Activated CD4-positive, alpha-beta T cell treated with anti-CD3 and anti-CD28 coated beads for 24 hours (primary cell): ENCODE measurements at regions not wholly inside any gene's neighbourhood (a gene's known extent, or its start where the extent isn't known, plus 50 kb on each side); places are given as distances from the start of the nearest gene placed in this dataset.
"Not testable (repeated sequence)": the region's sequence is repeated elsewhere in the genome, so short reads cannot be mapped to it uniquely, and the experiment has no call there.

Experiments used
- DNase-seq, 2 donors: peaks; one replicate each; pipeline ENCODE4 v3.0.0-alpha.2; 2020; ENCODE audit warnings: low read depth in 2 of 2

DNA sequence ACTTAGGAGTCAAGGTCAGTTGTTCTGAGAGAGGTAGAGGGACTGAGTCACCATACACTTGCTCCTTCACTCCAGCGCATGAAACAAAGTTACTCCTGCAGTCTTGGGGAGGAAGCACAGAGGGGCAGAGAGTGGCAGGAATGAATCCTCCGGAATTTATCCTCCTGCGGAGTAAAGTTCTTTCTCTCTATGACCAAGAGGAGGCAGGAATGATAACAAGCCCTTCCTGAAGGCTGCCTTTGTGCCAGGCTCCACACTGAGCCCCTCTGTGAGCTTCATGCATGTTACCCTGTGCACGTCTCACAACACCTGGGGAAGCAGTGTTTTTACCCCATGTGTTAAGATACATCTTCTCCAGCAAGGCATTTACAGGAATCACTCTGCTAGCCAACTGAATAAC, 458.4 kb downstream of the KLF12 start:
- DNase-seq = no peak

DNA sequence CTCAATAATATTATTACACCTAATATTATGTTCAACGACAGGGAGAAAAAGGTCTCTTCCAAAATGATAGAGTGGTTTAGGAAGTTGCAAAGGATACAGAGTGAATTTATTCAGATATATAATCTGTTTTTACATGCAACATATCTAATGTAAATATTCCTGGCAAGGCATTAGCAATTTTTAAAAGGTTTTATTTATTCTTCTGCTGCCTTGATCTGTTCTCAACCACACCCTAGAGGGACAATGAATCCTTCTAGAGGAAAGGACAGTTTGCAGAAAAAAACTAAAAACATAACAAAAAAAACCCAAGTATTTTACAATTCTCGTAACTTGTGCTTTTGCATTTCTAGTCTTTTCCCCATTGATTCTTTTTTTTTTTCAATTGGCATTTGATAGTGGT, 459.6 kb downstream of the KLF12 start:
- DNase-seq = no peak

DNA sequence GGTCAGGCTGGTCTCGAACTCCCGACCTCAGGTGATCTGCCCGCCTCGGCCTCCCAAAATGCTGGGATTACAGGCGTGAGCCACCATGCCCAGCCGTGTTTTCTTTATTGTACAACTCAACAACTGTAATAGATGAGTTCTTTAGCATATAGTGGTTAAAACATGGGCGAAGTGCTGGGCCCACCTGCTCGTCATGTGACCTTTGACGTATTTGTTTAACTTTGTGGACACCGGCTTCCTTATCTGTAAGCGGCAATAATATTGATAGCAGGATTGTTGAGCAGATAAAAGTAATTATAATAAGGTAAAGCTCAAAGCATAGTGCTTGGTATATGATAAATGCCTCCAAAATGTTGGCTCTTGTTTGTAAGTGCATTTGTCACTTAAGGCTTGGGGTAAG, 460.3 kb downstream of the KLF12 start:
- DNase-seq = no peak

DNA sequence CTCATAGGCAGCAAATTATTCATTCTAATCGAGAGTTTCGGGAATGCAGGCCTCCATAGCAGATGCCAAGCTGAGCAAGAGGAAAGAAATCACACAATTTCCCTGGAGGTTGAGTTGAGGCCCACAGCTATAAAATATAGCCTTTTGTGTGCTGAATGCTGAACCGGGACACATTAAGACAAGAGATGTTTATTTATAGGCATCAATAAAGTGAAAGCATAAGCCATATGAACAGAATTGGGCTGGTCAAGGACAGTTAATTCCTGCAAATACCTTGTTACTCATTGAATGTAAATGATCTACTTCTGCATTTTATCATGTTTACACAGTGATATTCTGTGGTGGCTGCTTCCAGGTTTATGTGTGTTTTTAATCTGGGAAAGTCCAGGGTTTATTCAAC, 461.7 kb downstream of the KLF12 start:
- DNase-seq = no peak

DNA sequence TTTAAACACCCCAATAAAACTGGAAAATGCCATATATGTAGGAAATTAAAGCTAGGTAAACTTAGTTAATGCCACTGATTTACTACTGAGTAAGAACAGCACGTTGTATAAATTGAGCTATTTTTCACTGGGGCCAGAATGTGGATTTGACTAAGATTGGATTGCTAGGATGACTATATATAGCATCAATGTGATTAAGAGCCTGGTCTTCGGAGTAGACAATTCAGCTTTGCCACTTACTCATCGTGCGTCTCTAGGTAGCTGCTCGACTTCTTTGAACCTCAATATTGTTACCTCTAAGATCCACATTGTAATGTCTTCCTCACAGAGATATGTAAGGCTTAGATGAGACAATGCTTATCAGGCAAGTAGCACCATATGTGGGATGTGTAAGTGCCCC, 462.5 kb downstream of the KLF12 start:
- no peak for DNase-seq

- no peak for DNase-seq
These were observed 463.2 kb downstream of the KLF12 start for GRCh38 chr13:73671011-73671410.

DNA sequence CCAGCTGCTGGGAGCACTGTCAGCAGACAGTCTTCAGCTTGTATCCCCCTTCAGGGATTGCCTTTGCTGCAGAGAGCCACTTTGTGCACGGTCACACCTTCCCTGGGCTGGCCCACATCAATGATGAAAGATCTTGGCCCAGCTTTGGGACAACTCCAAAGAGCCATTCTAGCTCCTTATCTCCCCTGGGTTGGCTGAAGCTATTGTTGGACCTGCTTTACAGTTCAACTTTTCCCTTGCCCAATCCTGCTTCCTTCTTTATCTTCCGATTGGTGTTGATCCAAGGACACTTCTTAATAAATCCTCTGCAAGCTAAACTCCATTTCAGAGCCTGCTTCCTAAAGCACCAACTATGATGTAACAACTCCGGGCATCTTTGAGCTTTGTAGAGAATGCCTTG, 466.4 kb downstream of the KLF12 start:
- no peak for DNase-seq

- no peak for DNase-seq
These were observed 468.9 kb downstream of the KLF12 start for GRCh38 chr13:73665261-73665660.

GRCh38 chr13:73664851-73665250, 469.4 kb downstream of the KLF12 start:
- DNase-seq = no peak

- no peak for DNase-seq
These were observed 471.4 kb downstream of the KLF12 start for GRCh38 chr13:73662833-73663232.

GRCh38 chr13:73661687-73662425, 472.3 kb downstream of the KLF12 start:
- DNase-seq = no peak

GRCh38 chr13:73661066-73661465, 473.1 kb downstream of the KLF12 start:
- DNase-seq = no peak

- no peak for DNase-seq
These were observed 475.6 kb downstream of the KLF12 start for GRCh38 chr13:73658639-73659038.

GRCh38 chr13:73657821-73658540, 476.2 kb downstream of the KLF12 start:
- DNase-seq = no peak

- no peak for DNase-seq
These were observed 477.3 kb downstream of the KLF12 start for GRCh38 chr13:73656863-73657262.

DNA sequence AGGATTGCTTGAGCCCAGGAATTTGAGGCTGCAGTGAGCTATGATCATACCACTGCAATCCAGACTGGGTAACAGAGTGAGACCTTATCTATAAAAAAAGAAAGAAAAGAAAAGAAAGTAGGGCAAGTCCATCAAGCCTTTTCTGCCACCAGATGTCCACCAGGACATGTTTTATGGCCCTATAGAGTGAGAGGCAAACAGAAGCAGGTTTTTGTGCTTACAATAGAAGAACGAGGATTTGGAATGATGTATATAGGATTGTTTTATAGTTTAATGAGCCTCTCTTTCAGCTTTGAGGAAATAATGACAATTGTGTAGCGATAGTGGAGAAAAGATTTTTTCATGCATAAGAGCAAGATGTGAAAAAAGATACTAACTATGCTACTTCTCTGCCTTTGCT, 480.5 kb downstream of the KLF12 start:
- DNase-seq = no peak

DNA sequence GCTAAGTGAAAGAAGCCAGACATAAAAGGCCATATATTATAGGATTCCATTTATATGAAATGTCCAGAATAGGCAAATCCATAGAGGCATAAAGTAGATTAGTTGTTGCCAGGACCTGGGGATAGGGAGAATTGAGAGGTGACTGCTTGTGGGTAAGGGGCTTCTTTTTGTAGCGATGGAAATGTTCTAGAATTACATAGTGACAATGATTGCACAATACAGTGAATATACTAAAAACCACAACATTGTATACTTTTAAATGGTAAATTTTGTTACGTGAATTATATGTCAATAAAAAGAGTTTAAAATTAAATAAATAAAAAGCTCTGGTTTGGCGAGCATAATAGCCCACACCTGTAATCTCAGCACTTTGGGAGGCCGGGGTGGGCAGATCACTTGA, 486.8 kb downstream of the KLF12 start:
- DNase-seq = no peak

DNA sequence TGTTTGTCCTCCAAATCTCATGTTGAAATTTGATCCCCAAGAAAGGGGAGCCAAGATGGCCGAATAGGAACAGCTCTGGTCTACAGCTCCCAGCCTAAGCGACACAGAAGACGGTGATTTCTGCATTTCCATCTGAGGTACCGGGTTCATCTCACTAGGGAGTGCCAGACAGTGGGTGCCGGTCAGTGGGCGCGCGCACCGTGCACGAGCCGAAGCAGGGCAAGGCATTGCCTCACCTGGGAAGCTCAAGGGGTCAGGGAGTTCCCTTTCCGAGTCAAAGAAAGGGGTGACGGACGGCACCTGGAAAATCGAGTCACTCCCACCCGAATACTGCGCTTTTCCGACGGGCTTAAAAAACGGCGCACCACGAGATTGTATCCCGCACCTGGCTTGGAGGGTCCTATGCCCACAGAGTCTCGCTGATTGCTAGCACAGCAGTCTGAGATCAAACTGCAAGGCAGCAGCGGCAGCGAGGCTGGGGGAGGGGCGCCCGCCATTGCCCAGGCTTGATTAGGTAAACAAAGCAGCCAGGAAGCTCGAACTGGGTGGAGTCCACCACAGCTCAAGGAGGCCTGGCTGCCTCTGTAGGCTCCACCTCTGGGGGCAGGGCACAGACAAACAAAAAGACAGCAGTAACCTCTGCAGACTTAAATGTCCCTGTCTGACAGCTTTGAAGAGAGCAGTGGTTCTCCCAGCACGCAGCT, 493.6 kb downstream of the KLF12 start:
- DNase-seq = not testable (repeated sequence)

DNA sequence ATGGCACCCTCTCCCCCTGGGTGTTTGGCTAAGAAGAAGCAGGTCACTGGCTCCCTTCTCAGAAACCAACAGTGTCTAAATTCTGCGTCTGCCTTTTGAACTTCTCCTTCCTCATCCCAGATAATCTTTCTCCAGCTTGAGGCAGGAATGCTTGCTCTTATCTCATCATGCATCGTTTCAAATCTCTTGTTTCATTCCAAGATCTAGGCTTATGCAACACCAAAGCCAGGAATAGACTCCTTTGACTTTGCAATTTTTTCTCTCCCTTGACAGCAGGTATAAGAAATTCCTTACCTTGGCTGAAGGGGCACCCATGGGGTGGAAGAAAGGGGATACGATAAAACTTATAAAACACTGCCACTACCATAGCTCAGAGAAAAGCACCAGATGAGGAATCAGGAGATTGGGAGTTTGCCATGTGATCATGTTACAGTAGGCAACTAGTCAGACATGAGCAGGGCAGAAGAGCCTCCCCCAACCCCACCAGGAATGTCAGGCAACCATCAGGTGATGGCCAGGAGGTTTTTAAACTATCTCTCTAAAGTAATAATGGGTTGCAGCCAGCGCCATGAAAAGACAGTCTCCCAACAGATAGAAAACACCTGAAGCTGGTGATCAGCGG, 498.9 kb downstream of the KLF12 start:
- no peak for DNase-seq

DNA sequence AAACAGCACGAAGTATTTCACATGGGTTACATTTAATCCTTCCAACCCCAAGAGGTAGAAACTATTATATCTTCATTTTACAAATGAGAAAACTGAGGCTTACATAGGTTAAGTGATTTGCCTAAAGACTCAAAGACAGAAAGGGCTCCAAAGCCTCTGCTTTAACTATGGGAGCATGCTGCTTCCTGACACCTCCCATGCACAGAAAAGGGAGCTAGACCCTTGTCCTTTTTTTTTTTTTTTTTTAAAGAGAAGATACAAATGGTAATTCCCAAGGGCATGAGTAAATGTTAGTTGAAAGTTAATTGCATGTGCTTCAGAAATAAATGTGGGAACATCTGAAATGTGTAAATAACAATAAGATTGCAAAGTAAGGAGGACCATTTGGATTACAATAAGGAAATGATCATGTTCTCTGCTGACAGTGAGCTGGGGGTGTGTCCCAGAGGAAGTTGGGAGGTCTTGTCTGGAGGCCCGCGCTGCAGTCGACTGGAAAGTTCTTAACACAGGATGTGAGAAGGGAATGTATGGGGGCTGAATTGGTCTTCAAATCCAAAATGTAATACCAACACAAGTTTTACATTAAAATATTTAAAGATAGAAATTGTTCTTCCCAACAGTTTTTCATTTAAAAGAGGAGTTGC, 500.3 kb downstream of the KLF12 start:
- no peak for DNase-seq

- DNase-seq = no peak
These were observed 502.8 kb downstream of the KLF12 start for GRCh38 chr13:73631411-73631810.
